K562 (cell line): ENCODE measurements at regions not wholly inside any gene's neighbourhood (a gene's known extent, or its start where the extent isn't known, plus 50 kb on each side); places are given as distances from the start of the nearest gene placed in this dataset.

Source experiments
- ATAC-seq: fragments of 200-7000 bp; cut with Tn5 transposase; 3 replicates; pipeline ENCODE4 v1.9.1; 2020; ENCODE audit warnings: moderate library complexity
- BruUV-seq: library from RNA; stranded (reverse); fragments of 400-500 nt; replicated peaks from 2 replicates; lab custom pipeline; 2021; lab: Mats Ljungman, UMichigan
- CTCF ChIA-PET: fragments of 300-600 bp; formaldehyde crosslinking; extraction: SDS; loops from one replicate; lab custom pipeline; 2021; ENCODE audit warnings: low intra/inter-chr PET ratio; lab: Yijun Ruan, JAX
- POLR2A ChIA-PET: fragments of 300-600, 350-650 bp; sonication (Branson Sonifier 250); formaldehyde crosslinking; extraction: SDS; loops from one replicate; lab custom pipeline; 2021; ENCODE audit warnings: antibody characterized with exemption, inconsistent platforms; lab: Yijun Ruan, JAX
- DNase-seq, 4 experiments: peaks; one replicate each; pipeline versions ENCODE4 v3.0.0 to v3.0.0-alpha.2; 2011 to 2018; ENCODE audit warnings: low spot score in 3 of 4, mixed read lengths in 3 of 4; ENCODE audit errors: extremely low read depth in 1 of 4
- FAIRE-seq: peaks from 2 replicates; lab custom pipeline; 2011; peaks lifted over from hg19 to GRCh38; lab: Jason Lieb, UNC
- H2AFZ ChIP-seq: 2 replicates; pipeline ENCODE4 v1.6.0; 2011; ENCODE audit warnings: low read depth, low read length, control low read depth, inconsistent platforms
- H3K27ac ChIP-seq: fragments of 200-600 bp; 3 replicates; pipeline ENCODE4 v1.8.0; 2011; ENCODE audit warnings: low read depth, mild to moderate bottlenecking, control low read depth, inconsistent platforms, low read length, moderate library complexity, mixed read lengths; ENCODE audit errors: extremely low read depth
- H3K27me3 ChIP-seq, 2 experiments: fragments of 300-600 bp in 1 of 2; 2 replicates in 1 of 2; 3 replicates in 1 of 2; pipeline versions ENCODE4 v1.6.0 to v1.8.0; 2011; ENCODE audit warnings: inconsistent platforms in 2 of 2, low read length in 2 of 2, mild to moderate bottlenecking in 1 of 2, mixed read lengths in 1 of 2, moderate library complexity in 1 of 2; ENCODE audit not compliant: control insufficient read depth in 2 of 2, insufficient read depth in 2 of 2
- H3K36me3 ChIP-seq: fragments of 300-600 bp; 3 replicates; pipeline ENCODE4 v1.8.0; 2011; ENCODE audit warnings: mild to moderate bottlenecking, low read length, inconsistent platforms; ENCODE audit not compliant: control insufficient read depth, insufficient read depth
- H3K4me1 ChIP-seq, 2 experiments: fragments of 200-600 bp in 1 of 2; replicated peaks in 1 of 2; 2 replicates in 1 of 2; 3 replicates in 1 of 2; pipeline versions ENCODE4 v1.5.1 to v1.8.0; 2011; ENCODE audit warnings: inconsistent platforms in 2 of 2, low read length in 2 of 2, mild to moderate bottlenecking in 1 of 2, mixed read lengths in 1 of 2, moderate library complexity in 1 of 2; ENCODE audit not compliant: control insufficient read depth in 2 of 2, insufficient read depth in 2 of 2
- H3K4me2 ChIP-seq: 2 replicates; pipeline ENCODE4 v1.6.1; 2011; ENCODE audit warnings: low read length, control low read depth, inconsistent platforms, mixed read lengths; ENCODE audit not compliant: insufficient read depth
- H3K4me3 ChIP-seq: fragments of 200-600 bp; sonication (generic), shearing (Covaris generic); 2 replicates; pipeline ENCODE4 v1.5.1; 2016; ENCODE audit warnings: control low read depth, inconsistent platforms
- H3K79me2 ChIP-seq: fragments of 200-600 bp; 3 replicates; pipeline ENCODE4 v1.8.0; 2011; ENCODE audit warnings: low read length, inconsistent platforms; ENCODE audit not compliant: control insufficient read depth, insufficient read depth
- H3K9ac ChIP-seq, 2 experiments: 2 replicates each; pipeline versions ENCODE4 v1.6.0 to v1.6.1; 2011; ENCODE audit warnings: low read depth in 2 of 2, low read length in 2 of 2, control low read depth in 1 of 2, inconsistent platforms in 1 of 2, mild to moderate bottlenecking in 1 of 2, mixed read lengths in 1 of 2; ENCODE audit not compliant: insufficient read depth in 1 of 2
- H3K9me1 ChIP-seq: one replicate; pipeline ENCODE4 v1.6.0; 2011; ENCODE audit warnings: inconsistent platforms, mild to moderate bottlenecking, low read length, moderate library complexity; ENCODE audit not compliant: control insufficient read depth, insufficient read depth
- H3K9me3 ChIP-seq: replicated peaks from 2 replicates; pipeline ENCODE4 v1.5.1; 2011; ENCODE audit warnings: low read depth, low read length, inconsistent platforms; ENCODE audit not compliant: control insufficient read depth, insufficient read depth
- H4K20me1 ChIP-seq: replicated peaks from 2 replicates; pipeline ENCODE4 v1.6.1; 2011; ENCODE audit warnings: low read length, inconsistent platforms, mixed read lengths; ENCODE audit not compliant: control insufficient read depth, insufficient read depth
- ERF ChIP-seq: fragments of 450-650 bp; formaldehyde crosslinking; IDR thresholded peaks from 2 replicates; pipeline ENCODE4 v1.4.0; 2020; ENCODE audit warnings: mild to moderate bottlenecking, mixed read lengths
- SMC3 ChIP-seq: conservative IDR thresholded peaks from 2 replicates; pipeline ENCODE4 v1.6.1; 2011; ENCODE audit warnings: low read depth, low read length, improper control_type of control experiment; ENCODE audit not compliant: insufficient read depth
- TCF3 ChIP-seq: sonication (generic); formaldehyde crosslinking; IDR thresholded peaks from 2 replicates; pipeline ENCODE4 v1.4.0; 2020; ENCODE audit warnings: mild to moderate bottlenecking, missing genetic modification reagents
- THAP12 ChIP-seq: fragments of 250-450 bp; sonication (Bioruptor Pico); IDR thresholded peaks from 2 replicates; pipeline ENCODE4 v1.9.0; 2021; ENCODE audit warnings: mild to moderate bottlenecking, inconsistent platforms
- ZBTB43 ChIP-seq: sonication (generic); formaldehyde crosslinking; IDR thresholded peaks from 2 replicates; pipeline ENCODE4 v1.8.0; 2023; ENCODE audit warnings: mild to moderate bottlenecking, missing genetic modification reagents
- ZKSCAN1 ChIP-seq: fragments of 150-350 bp; IDR thresholded peaks from 2 replicates; pipeline ENCODE4 v1.6.1; 2016; ENCODE audit warnings: low read depth, low read length
- WGBS: fragments of 100-300 bp; shearing (Covaris generic); methylation state at CpG from one replicate; pipeline ENCODE4 v1.1.6; 2016; ENCODE audit warnings: low coverage, mixed read lengths; ENCODE audit not compliant: insufficient coverage; ENCODE audit errors: missing lambda C conversion rate; 5-methylcytosine and 5-hydroxymethylcytosine counted together
- in situ Hi-C: fragments of 300-500 bp; cut with MboI; formaldehyde crosslinking; loops from 4 replicates; pipeline ENCODE4 v1.15.0; 2018; ENCODE audit warnings: inconsistent platforms, mixed read lengths
- intact Hi-C: fragments of 100-400 bp; cut with micrococcal nuclease; formaldehyde crosslinking; loops from 2 replicates; pipeline ENCODE4 v1.14.2; 2022
- TF ChIP-seq, protein P1 (sequence below): fragments of 450-650 bp; IDR thresholded peaks from 2 replicates; pipeline ENCODE4 v1.6.1; 2016; ENCODE audit warnings: missing biosample characterization, missing genetic modification characterization

GRCh38 chr14:97959251-97959650, 1162.1 kb downstream of the VRK1 start:
- no peaks in the 10 kb centered on the region for H3K36me3 ChIP-seq
- no peaks in the 10 kb centered on the region for H3K79me2 ChIP-seq
- H3K9me3 ChIP-seq, result no peaks in the 10 kb centered on the region
- no TSS peak for BruUV-seq
- CTCF ChIA-PET, result no interaction called here
- 0% methylated on average over 4 of the region's 4 CpGs for WGBS
- no peaks in the 10 kb centered on the region for H4K20me1 ChIP-seq
- H3K27ac ChIP-seq, result no peak overlapping the region
- H3K9ac ChIP-seq, result no peak overlapping the region
- H2AFZ ChIP-seq, result no peak overlapping the region
- H3K4me2 ChIP-seq, result no peak overlapping the region
- FAIRE-seq (no peak), DNase-seq (no peak), ATAC-seq (no peak)
- in situ Hi-C loops (no loop called here), intact Hi-C loops (no loop called here)
- no peaks in the 10 kb centered on the region for H3K4me1 ChIP-seq
- no peaks in the 10 kb centered on the region for H3K27me3 ChIP-seq
- POLR2A ChIA-PET, result no interaction called here
- no peak overlapping the region for H3K4me3 ChIP-seq
- H3K9me1 ChIP-seq, result no peaks in the 10 kb centered on the region
- TF ChIP-seq, protein P1, sequence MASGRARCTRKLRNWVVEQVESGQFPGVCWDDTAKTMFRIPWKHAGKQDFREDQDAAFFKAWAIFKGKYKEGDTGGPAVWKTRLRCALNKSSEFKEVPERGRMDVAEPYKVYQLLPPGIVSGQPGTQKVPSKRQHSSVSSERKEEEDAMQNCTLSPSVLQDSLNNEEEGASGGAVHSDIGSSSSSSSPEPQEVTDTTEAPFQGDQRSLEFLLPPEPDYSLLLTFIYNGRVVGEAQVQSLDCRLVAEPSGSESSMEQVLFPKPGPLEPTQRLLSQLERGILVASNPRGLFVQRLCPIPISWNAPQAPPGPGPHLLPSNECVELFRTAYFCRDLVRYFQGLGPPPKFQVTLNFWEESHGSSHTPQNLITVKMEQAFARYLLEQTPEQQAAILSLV (tag), result no peak
- no peak for TF ChIP-seq TCF3 (CRISPR knock-in tag)
- TF ChIP-seq, all 486 proteins: peak for 0

- Histone ChIP-seq H3K4me1 (no peaks in the 10 kb centered on the region), H3K4me2 (no peak overlapping the region), H3K9ac (no peak overlapping the region), H3K4me3 (no peak overlapping the region), H3K27me3 (no peaks in the 10 kb centered on the region), H3K27ac (no peak overlapping the region), H3K9me1 (no peaks in the 10 kb centered on the region), H3K9me3 (no peaks in the 10 kb centered on the region), H2AFZ (no peak overlapping the region), H3K36me3 (no peaks in the 10 kb centered on the region), H3K79me2 (no peaks in the 10 kb centered on the region), H4K20me1 (no peaks in the 10 kb centered on the region)
- FAIRE-seq, result no peak
- ATAC-seq, result no peak
- no TSS peak for BruUV-seq
- ChIA-PET CTCF (no interaction called here), POLR2A (no interaction called here)
- in situ Hi-C loops, result no loop called here
- 0% methylated on average over 4 of the region's 4 CpGs for WGBS
- DNase-seq, result no peak
- intact Hi-C loops, result no loop called here
- no peak for TF ChIP-seq ZKSCAN1
- no peak for TF ChIP-seq ZBTB43
- TF ChIP-seq ERF, result no peak
- TF ChIP-seq THAP12 (CRISPR knock-in tag), result no peak
- no peak for TF ChIP-seq SMC3
Observed at GRCh38 chr14:97960436-97960835, 1163.3 kb downstream of the VRK1 start.
